HG02610 (cell line): ENCODE measurements at regions not wholly inside any gene's neighbourhood (a gene's known extent, or its start where the extent isn't known, plus 50 kb on each side); places are given as distances from the start of the nearest gene placed in this dataset.
"Not testable (repeated sequence)": the region's sequence is repeated elsewhere in the genome, so short reads cannot be mapped to it uniquely, and the experiment has no call there.

Experiments
- ATAC-seq: cut with Tn5 transposase; IDR thresholded peaks from one replicate; pipeline ENCODE4 v1.9.1; 2021; ENCODE audit warnings: mild to moderate bottlenecking, moderate library complexity; ENCODE audit not compliant: unreplicated experiment

GRCh38 chr1:30533796-30534550 is 189.4 kb downstream of the MATN1 start:
- no peak for ATAC-seq

- ATAC-seq = no peak
Measured at GRCh38 chr1:30533141-30533540, 190.2 kb downstream of the MATN1 start.

- ATAC-seq = no peak
Measured at GRCh38 chr1:30532621-30533020, 190.8 kb downstream of the MATN1 start.

DNA sequence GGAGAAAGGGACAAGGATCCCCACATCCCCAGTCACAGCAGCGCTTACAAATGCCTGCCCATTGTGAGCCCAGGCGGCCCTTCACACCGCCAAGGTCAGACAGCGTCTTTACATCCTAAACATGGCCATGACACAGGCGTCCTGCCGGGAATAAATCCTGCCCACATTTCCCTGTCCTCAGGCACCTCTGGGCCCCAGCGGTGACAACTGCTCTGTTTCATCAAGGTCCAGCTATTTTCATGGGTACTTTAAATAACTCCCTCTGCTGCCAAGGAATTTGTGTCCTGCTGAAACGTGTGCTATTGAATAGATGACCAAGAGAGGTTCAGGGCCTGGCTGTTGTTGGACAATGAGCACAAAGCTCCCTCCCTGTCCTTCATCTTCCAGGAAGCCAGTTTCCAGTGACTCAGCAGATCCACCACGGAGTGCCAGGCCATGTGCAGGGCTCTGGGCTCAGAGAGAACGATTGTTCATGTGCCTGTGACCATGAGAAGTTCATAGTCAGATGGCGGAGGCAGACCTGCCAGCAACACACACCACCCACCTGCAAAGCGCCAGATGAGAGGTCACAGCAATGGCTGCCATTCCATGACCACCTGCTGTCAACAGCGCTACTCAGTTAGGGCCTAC is 195.8 kb downstream of the MATN1 start:
- no peak for ATAC-seq

DNA sequence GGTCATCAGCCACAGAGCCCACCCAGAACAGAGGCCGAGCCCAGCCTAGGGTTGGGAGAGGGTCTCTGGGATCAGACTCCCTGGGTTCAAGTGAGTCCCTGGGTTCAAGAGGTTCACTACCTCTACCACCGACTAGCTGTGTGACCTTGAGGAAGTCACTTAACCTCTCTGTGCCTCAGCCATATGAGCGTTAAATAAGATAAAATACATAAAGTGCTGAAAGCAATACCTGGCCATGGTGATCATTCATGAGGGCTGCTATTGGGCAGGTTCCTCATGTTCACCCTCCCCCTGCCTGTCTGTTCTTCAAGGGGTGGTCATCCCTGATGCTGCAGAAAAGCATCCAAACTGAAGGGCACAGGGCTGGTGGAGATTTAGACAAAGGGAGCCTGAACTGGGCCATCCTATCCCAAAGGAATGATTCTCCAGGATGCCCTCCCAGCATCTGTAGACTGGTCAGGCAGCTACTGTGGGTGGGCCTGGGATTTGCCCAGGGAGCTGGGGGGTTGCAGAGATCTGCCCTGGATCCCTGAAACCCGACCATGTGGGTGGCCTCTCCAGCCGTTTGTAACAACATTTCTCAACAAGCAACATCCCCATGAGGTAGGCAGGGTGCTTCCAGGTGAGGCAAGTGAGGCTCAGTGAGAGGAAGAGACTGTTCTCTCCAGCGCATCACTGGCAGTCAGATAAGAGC is 196.6 kb downstream of the MATN1 start:
- ATAC-seq = no peak

- ATAC-seq = no peak
Measured at GRCh38 chr1:30525971-30526651, 197.3 kb downstream of the MATN1 start.

GRCh38 chr1:30525631-30525970 is 197.8 kb downstream of the MATN1 start:
- no peak for ATAC-seq

DNA sequence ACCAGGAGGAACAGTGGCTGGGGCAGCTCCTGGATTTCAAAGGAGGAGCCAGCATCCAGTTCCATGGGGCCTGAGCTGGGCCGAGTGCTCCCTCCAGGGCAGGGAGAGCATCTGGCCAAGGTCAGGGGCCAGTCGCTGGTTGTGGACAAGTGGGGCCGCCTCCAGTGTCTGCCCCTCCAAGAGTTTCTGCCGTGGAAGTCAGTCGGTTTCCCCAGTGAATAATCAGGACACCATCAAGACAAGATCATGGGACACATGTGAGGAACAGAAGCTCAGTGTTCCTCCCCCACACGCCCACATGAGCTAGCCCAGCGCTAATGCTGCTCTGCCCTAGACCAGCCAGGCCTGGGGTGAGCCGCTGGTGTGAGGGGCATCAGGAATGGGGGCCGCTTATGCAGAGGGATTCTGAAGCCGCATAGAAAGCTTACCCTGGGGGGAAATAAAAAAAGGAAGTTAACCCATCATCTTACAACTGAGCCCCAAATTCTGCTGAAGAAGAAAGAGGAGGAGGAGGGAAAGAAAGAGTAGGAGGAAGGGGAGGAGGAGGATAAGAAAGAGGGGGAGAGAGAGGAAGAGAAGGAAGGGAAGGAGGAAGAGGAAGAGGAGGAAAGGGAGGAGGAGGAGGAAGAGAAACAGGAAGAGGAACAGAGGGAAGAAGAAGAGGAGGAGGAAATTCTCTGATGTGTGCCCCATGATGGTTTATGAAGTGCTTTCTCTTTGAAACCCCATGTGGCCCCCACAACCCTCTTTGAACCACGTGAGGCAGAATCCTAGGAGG is 198.4 kb downstream of the MATN1 start:
- no peak for ATAC-seq

DNA sequence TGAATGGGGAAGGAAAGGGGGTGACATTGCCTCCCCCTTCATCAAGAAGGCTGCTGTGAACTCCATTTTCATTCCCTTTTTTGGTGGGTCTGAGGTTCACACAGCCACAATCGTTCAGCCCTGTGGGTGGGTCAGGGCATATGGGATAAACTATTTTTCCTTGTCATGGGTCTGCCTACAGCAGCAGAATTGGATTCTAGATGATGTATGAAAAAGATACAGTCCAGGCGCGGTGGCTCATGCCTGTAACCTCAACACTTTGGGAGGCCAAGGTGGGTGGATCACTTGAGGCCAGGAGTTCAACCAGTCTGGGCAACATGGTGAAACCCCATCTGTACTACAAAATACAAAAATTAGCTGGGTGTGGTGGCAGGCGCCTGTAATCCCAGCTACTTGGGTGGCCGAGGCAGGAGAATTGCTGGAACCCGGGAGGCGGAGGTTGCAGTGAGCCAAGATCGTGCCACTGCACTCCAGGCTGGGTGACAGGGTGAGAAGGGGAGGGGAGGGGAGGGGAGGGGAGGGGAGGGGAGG is 199.3 kb downstream of the MATN1 start:
- ATAC-seq = not testable (repeated sequence)

DNA sequence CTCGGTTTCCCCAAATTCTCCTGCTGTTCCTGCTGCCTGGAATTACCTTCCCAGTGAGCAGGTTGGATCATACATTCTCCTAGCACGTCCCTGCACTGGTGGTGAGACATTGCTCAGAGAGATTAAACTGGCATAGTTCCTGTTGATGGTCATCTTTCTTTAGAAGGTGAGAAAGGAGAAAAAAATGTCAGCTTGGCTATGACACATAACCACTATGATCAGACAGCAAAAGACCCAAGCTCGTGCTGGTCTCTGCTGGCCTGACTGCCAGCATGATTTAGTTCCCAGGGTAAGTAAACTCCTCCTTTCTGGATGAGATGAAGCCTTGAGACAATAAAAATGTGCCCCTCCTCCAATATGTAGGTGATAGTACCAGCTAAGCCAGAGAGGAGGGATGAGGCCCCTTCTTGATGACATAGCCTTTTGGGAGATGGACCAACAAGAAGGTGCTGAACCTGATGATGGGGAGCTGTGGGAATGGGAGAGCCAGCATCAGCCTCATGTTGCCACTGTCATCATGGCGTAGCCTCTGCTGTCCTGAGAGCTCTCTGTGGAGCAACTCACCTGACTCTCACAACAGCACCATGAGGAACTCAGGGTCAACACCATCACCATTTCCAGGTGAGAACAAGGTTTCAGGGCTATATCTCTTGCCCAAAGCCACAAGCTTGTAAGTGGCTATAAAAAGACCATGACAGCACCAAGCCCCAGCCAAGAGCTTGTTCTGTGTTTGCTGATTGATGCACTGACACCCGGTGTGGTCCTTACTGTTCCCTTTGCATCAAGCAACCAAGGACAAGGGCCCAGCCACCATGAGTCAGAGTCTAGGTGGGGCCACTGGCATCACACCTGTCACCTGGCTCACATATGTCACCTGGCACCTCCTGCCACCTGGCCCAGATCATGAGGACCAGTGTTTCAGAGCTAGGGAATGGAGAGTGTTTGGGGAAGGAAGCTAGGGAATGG is 200.0 kb downstream of the MATN1 start:
- no peak for ATAC-seq

- no peak for ATAC-seq
Measured at GRCh38 chr1:30522031-30523004, 201.1 kb downstream of the MATN1 start.

DNA sequence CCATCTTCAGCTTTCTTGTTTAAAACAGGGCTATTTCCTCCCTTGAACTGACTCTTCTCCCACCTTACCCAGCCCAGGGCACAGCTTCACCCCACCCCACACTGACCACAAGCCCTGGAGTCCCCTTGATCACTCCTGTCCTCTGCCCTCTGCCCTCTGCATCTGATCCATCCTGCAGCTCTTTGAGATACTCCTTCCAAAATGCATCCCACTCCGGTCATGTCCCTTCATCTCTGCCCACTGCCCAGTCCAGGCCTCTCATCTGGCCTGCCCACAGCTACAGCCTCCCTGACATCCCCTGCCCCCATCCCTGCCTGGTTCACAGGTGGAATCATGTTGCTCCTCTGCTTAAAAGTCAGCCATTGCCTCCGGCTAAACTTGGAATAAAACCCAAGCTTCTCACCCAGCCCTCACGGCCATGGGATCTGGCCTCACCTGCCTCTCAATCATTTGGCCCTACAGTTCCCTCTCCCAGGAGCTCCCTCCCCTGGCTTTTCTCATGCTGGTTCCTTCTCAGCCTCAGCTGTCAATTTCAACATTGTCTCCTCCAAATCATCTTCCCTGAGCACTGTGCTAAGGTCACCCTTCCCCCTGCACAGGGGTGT is 202.0 kb downstream of the MATN1 start:
- ATAC-seq = no peak

GRCh38 chr1:30520476-30520875 is 202.9 kb downstream of the MATN1 start:
- no peak for ATAC-seq

DNA sequence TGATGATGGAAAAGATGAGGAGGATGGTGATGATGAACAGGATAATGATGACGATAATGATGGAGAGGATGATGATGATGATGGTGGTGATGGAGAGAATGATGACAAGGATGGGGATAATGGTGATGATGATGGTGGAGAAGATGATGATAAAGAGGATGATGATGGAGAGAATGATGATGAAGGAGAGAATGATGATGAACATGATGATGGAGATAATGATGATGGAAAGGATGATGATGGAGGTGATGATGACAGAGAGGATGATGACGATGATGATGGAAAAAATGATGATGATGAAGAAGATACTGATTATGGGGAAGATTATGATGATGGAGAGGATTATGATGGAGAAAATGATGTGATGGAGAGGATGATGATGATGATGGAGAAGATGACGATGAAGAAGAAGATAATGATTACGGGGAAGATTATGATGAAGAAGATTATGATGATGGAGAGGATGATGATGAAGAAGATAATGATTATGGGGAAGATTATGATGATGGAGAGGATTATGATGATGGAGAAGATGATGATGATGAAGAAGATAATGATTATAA is 204.1 kb downstream of the MATN1 start:
- no peak for ATAC-seq

- ATAC-seq = no peak
Measured at GRCh38 chr1:30518696-30519095, 204.7 kb downstream of the MATN1 start.

DNA sequence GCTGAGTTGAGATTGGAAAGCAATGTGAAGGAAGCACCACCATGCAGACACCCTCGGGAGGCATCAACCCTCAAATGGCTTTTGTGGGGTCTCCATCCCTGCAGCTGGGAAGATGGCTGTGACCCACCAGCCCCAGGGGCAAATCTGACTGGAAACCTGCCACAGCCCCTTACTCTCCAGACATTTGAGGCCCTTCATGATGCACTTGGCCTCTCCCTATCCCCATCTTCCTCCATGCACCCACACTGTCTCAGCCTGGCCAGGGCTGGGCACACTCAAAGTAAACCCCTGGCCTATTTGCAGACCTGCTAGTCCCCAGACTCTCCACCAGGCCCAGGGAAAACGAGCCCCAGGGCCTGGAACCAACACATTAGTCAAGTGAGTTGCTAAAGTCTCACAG is 205.2 kb downstream of the MATN1 start:
- ATAC-seq = no peak

DNA sequence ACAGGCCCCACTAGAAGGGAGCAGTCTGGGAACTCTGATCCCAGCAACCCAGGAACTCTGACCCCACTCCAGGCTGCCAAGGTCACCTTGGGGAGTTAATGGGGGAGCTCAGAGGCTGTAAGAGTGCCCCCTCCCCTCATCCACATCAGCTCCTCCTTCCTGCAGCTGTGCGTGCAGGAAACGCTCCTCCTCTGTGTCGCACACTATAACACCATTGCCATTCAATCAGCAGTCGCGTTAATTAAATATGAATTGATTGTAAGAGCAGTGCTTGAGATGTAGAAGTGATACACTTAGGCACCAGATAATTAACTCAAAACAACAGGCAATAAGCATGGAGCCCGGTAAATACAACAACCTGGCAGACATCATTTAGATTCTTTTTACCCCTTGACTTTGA is 205.7 kb downstream of the MATN1 start:
- ATAC-seq = not testable (repeated sequence)

- ATAC-seq = not testable (repeated sequence)
Measured at GRCh38 chr1:30517241-30517640, 206.1 kb downstream of the MATN1 start.
